IMR-90 (cell line): ENCODE measurements at regions not wholly inside any gene's neighbourhood (a gene's known extent, or its start where the extent isn't known, plus 50 kb on each side); places are given as distances from the start of the nearest gene placed in this dataset.

ENCODE experiments used
- ATAC-seq: fragments of 200-7000 bp; cut with Tn5 transposase; 2 replicates; pipeline ENCODE4 v1.9.1; 2020; ENCODE audit warnings: low read depth, mild to moderate bottlenecking, moderate library complexity
- BruUV-seq: library from RNA; stranded (reverse); fragments of 400-500 nt; replicated peaks from 2 replicates; lab custom pipeline; 2021; lab: Mats Ljungman, UMichigan
- CTCF ChIA-PET: fragments of 300-600 bp; formaldehyde crosslinking; extraction: SDS; loops from one replicate; lab custom pipeline; 2021; ENCODE audit warnings: antibody characterized with exemption; lab: Yijun Ruan, JAX
- POLR2A ChIA-PET: fragments of 300-600 bp; sonication (Branson Sonifier 250); formaldehyde crosslinking; loops from one replicate; lab custom pipeline; 2022; ENCODE audit warnings: antibody characterized with exemption; ENCODE audit not compliant: unreplicated experiment; lab: Charles Lee
- DNase-seq: peaks from one replicate; pipeline ENCODE4 v3.0.0; 2013
- H2AFZ ChIP-seq: replicated peaks from 2 replicates; pipeline ENCODE3; 2013; ENCODE audit warnings: low read length, mild to moderate bottlenecking; ENCODE audit not compliant: poor library complexity
- H2AK5ac ChIP-seq: 2 replicates; pipeline ENCODE4 v1.6.1; 2013; ENCODE audit warnings: low read depth, low read length, inconsistent platforms
- H2AK9ac ChIP-seq: replicated peaks from 2 replicates; pipeline ENCODE3; 2013; ENCODE audit warnings: mild to moderate bottlenecking, low read depth, low read length, moderate library complexity; ENCODE audit not compliant: poor library complexity
- H2BK120ac ChIP-seq: 2 replicates; pipeline ENCODE4 v1.6.1; 2013; ENCODE audit warnings: low read depth, low read length, inconsistent platforms
- H2BK15ac ChIP-seq: 3 replicates; pipeline ENCODE4 v1.6.1; 2013; ENCODE audit warnings: low read depth, low read length, inconsistent platforms
- H2BK20ac ChIP-seq: 2 replicates; pipeline ENCODE4 v1.6.1; 2013; ENCODE audit warnings: low read depth, mild to moderate bottlenecking, inconsistent platforms, low read length, moderate library complexity
- H2BK5ac ChIP-seq: 2 replicates; pipeline ENCODE4 v1.6.1; 2013; ENCODE audit warnings: mild to moderate bottlenecking, low read depth, low read length, inconsistent platforms; ENCODE audit not compliant: poor library complexity, severe bottlenecking
- H3K14ac ChIP-seq: replicated peaks from 2 replicates; pipeline ENCODE4 v1.6.1; 2013; ENCODE audit warnings: low read depth, low read length, inconsistent platforms
- H3K18ac ChIP-seq: 2 replicates; pipeline ENCODE4 v1.6.1; 2013; ENCODE audit warnings: low read depth, low read length, control low read depth
- H3K23ac ChIP-seq: 2 replicates; pipeline ENCODE4 v1.6.1; 2013; ENCODE audit warnings: low read depth, low read length, inconsistent platforms
- H3K27ac ChIP-seq: 2 replicates; pipeline ENCODE4 v1.5.1; 2013; ENCODE audit warnings: mild to moderate bottlenecking, control low read depth, low read length; ENCODE audit not compliant: insufficient read depth
- H3K27me3 ChIP-seq: 2 replicates; pipeline ENCODE4 v1.6.1; 2013; ENCODE audit warnings: low read length; ENCODE audit not compliant: control insufficient read depth, insufficient read depth
- H3K36me3 ChIP-seq: 2 replicates; pipeline ENCODE4 v1.6.1; 2013; ENCODE audit warnings: low read length, mixed read lengths; ENCODE audit not compliant: control insufficient read depth, insufficient read depth
- H3K4ac ChIP-seq: 2 replicates; pipeline ENCODE4 v1.6.1; 2013; ENCODE audit warnings: low read depth, low read length, inconsistent platforms
- H3K4me1 ChIP-seq: 2 replicates; pipeline ENCODE4 v1.6.1; 2013; ENCODE audit warnings: low read length, mixed read lengths; ENCODE audit not compliant: control insufficient read depth, insufficient read depth
- H3K4me2 ChIP-seq: 2 replicates; pipeline ENCODE4 v1.6.1; 2013; ENCODE audit warnings: low read depth, mild to moderate bottlenecking, control low read depth, low read length, moderate library complexity
- H3K4me3 ChIP-seq: 2 replicates; pipeline ENCODE4 v1.5.1; 2013; ENCODE audit warnings: low read depth, mild to moderate bottlenecking, control low read depth, low read length, moderate library complexity; ENCODE audit not compliant: insufficient read depth
- H3K56ac ChIP-seq: 2 replicates; pipeline ENCODE4 v1.6.1; 2013; ENCODE audit warnings: low read length, inconsistent platforms; ENCODE audit not compliant: insufficient read depth; ENCODE audit errors: extremely low read depth
- H3K79me1 ChIP-seq, 2 experiments: 2 replicates each; pipeline ENCODE4 v1.6.1; 2013; ENCODE audit warnings: low read length in 2 of 2, inconsistent platforms in 1 of 2, low read depth in 1 of 2
- H3K9ac ChIP-seq: 2 replicates; pipeline ENCODE4 v1.6.1; 2013; ENCODE audit warnings: low read depth, low read length, control low read depth
- H3K9me1 ChIP-seq: 2 replicates; pipeline ENCODE4 v1.6.1; 2013; ENCODE audit warnings: low read length, inconsistent platforms; ENCODE audit not compliant: insufficient read depth
- H3K9me3 ChIP-seq: 2 replicates; pipeline ENCODE4 v1.6.1; 2013; ENCODE audit warnings: low read length; ENCODE audit not compliant: control insufficient read depth, insufficient read depth
- H4K20me1 ChIP-seq: 2 replicates; pipeline ENCODE4 v1.6.1; 2013; ENCODE audit warnings: low read length, inconsistent platforms; ENCODE audit not compliant: insufficient read depth
- H4K5ac ChIP-seq: 2 replicates; pipeline ENCODE4 v1.6.1; 2013; ENCODE audit warnings: mild to moderate bottlenecking, low read depth, low read length, control low read depth
- H4K8ac ChIP-seq, 2 experiments: 2 replicates each; pipeline ENCODE4 v1.6.1; 2013; ENCODE audit warnings: low read depth in 2 of 2, low read length in 2 of 2, control low read depth in 1 of 2, inconsistent platforms in 1 of 2
- H4K91ac ChIP-seq: 2 replicates; pipeline ENCODE4 v1.6.1; 2013; ENCODE audit warnings: low read depth, low read length, inconsistent platforms; ENCODE audit not compliant: insufficient read depth
- CEBPB ChIP-seq: IDR thresholded peaks from 2 replicates; pipeline ENCODE4 v1.6.1; 2012; ENCODE audit warnings: low read depth, low read length, improper control_type of control experiment
- CTCF ChIP-seq: conservative IDR thresholded peaks from 2 replicates; pipeline ENCODE4 v1.5.1; 2012; ENCODE audit warnings: mild to moderate bottlenecking, low read depth, low read length, improper control_type of control experiment
- ELK1 ChIP-seq: fragments of 150-350 bp; IDR thresholded peaks from 2 replicates; pipeline ENCODE4 v1.6.1; 2016; ENCODE audit warnings: low read depth, mild to moderate bottlenecking, low read length, moderate library complexity, borderline replicate concordance
- FOS ChIP-seq: fragments of 150-350 bp; IDR thresholded peaks from 2 replicates; pipeline ENCODE4 v1.6.1; 2016; ENCODE audit warnings: low read depth, low read length
- MAFK ChIP-seq: IDR thresholded peaks from 2 replicates; pipeline ENCODE4 v1.6.1; 2012; ENCODE audit warnings: low read depth, low read length, improper control_type of control experiment
- MXI1 ChIP-seq: IDR thresholded peaks from 2 replicates; pipeline ENCODE4 v1.6.1; 2012; ENCODE audit warnings: low read depth, mild to moderate bottlenecking, low read length, moderate library complexity, borderline replicate concordance
- NFE2L2 ChIP-seq: fragments of 150-350 bp; IDR thresholded peaks from 2 replicates; pipeline ENCODE4 v1.6.1; 2016; ENCODE audit warnings: low read depth, mild to moderate bottlenecking, low read length
- POLR2A ChIP-seq: IDR thresholded peaks from 2 replicates; pipeline ENCODE4 v1.6.1; 2012; ENCODE audit warnings: mild to moderate bottlenecking, low read depth, low read length
- RCOR1 ChIP-seq: IDR thresholded peaks from 2 replicates; pipeline ENCODE4 v1.6.1; 2012; ENCODE audit warnings: mild to moderate bottlenecking, low read length, improper control_type of control experiment; ENCODE audit not compliant: insufficient replicate concordance
- RFX5 ChIP-seq: IDR thresholded peaks from 2 replicates; pipeline ENCODE4 v1.8.0; 2012; ENCODE audit warnings: low read depth, mild to moderate bottlenecking, low read length, moderate library complexity
- WGBS, 2 experiments: methylation state at CpG; one replicate each; pipeline versions ENCODE4 v1.1.5 to v1.1.7; 2013; ENCODE audit warnings: missing lambda C conversion rate in 2 of 2; ENCODE audit not compliant: insufficient read length in 1 of 2; ENCODE audit errors: extremely low coverage in 2 of 2; 5-methylcytosine and 5-hydroxymethylcytosine counted together
- dilution Hi-C: fragments of 300-500 bp; cut with HindIII; formaldehyde crosslinking; loops from one replicate; pipeline ENCODE4 v1.14.3; 2018; ENCODE audit warnings: low sequenced_read_pairs; ENCODE audit not compliant: unreplicated experiment
- in situ Hi-C: fragments of 300-500 bp; cut with MboI; formaldehyde crosslinking; loops from 3 replicates; pipeline ENCODE4 v1.14.3; 2019; ENCODE audit warnings: low sequenced_read_pairs, inconsistent platforms, mixed read lengths
- intact Hi-C: fragments of 100-400 bp; cut with micrococcal nuclease; formaldehyde crosslinking; loops from 2 replicates; pipeline ENCODE4 v1.10.0; 2022

- DNase-seq, result no peak
- Histone ChIP-seq H3K27me3 (no peaks in the 10 kb centered on the region), H3K14ac (no peak overlapping the region), H3K56ac (no peak overlapping the region), H3K18ac (no peak overlapping the region), H3K9me3 (peaks cover 2% of the 10 kb centered on the region; the same call in 1 of the 2 replicates), H3K9ac (no peak overlapping the region), H3K23ac (no peak overlapping the region), H3K4me2 (no peak overlapping the region), H4K20me1 (no peaks in the 10 kb centered on the region), H4K91ac (no peak overlapping the region), H4K8ac (no peak overlapping the region), H2BK120ac (no peak overlapping the region), H3K4me1 (no peaks in the 10 kb centered on the region), H2AFZ (no peak overlapping the region), H3K9me1 (no peaks in the 10 kb centered on the region), H3K27ac (no peak overlapping the region), H3K79me1 (no peaks in the 10 kb centered on the region), H3K4me3 (no peak overlapping the region), H2BK15ac (no peak overlapping the region), H2AK5ac (no peak overlapping the region), H2AK9ac (no peak overlapping the region), H3K36me3 (no peaks in the 10 kb centered on the region), H4K5ac (no peak overlapping the region), H2BK20ac (no peak overlapping the region), H3K4ac (no peak overlapping the region), H2BK5ac (no peak overlapping the region)
- TF ChIP-seq ELK1 (no peak), MAFK (no peak), CEBPB (no peak), POLR2A (no peak), FOS (no peak), NFE2L2 (no peak), CTCF (no peak), RFX5 (no peak), RCOR1 (no peak), MXI1 (no peak)
- BruUV-seq, result no TSS peak
- no CpG with 5 or more reads among the region's 3 CpGs for WGBS, 2 experiments
- dilution Hi-C loops (no loop called here), intact Hi-C loops (no loop called here), in situ Hi-C loops (no loop called here)
- ChIA-PET POLR2A (interaction anchor here (0.6 kb wide), 1 partner anchor 197 kb away, joined by 24 read pairs; no protein-coding TSS in a partner anchor), CTCF (no interaction called here)
- no peak for ATAC-seq
Measured at GRCh38 chr3:161555320-161555719, 58.7 kb downstream of the OTOL1 start.
